ENCODE measurements at regions not wholly inside any gene's neighbourhood (a gene's known extent, or its start where the extent isn't known, plus 50 kb on each side); places are given as distances from the start of the nearest gene placed in this dataset.

DNA sequence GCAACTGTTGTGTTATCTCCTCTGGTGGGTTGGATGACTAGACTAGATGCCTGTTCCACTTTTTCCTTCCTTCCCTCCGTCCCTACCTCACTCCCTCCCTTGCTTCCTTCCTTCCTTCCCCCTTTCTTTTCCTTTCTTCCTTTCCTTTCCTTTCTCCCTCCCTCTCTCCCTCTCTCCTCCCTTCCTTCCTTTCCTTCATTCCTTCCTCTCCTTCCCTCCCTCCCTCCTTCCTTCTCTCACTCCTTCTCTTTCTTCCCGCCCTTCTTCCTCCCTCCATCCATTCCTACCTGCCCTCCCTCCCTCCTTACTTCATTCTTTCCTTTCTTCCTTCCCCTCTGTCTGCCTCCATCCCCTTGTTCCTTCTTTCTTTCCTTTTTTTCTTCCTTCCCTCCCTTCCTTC, 1045.3 kb downstream of the OTOL1 start:
- no peaks in the 10 kb centered on the region for H3K27me3 Mint-ChIP-seq (ENCODE audit: unreplicated experiment)
- no peaks in the 10 kb centered on the region for H3K4me1 Mint-ChIP-seq (ENCODE audit: unreplicated experiment)
- TF ChIP-seq, protein P1, sequence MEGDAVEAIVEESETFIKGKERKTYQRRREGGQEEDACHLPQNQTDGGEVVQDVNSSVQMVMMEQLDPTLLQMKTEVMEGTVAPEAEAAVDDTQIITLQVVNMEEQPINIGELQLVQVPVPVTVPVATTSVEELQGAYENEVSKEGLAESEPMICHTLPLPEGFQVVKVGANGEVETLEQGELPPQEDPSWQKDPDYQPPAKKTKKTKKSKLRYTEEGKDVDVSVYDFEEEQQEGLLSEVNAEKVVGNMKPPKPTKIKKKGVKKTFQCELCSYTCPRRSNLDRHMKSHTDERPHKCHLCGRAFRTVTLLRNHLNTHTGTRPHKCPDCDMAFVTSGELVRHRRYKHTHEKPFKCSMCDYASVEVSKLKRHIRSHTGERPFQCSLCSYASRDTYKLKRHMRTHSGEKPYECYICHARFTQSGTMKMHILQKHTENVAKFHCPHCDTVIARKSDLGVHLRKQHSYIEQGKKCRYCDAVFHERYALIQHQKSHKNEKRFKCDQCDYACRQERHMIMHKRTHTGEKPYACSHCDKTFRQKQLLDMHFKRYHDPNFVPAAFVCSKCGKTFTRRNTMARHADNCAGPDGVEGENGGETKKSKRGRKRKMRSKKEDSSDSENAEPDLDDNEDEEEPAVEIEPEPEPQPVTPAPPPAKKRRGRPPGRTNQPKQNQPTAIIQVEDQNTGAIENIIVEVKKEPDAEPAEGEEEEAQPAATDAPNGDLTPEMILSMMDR (IDR thresholded peaks at IDR 0.05; ENCODE audit: unreplicated experiment) = no peak
- DNase-seq (ENCODE audit: low spot score) = no peak
- no peaks in the 10 kb centered on the region for H3K36me3 Mint-ChIP-seq (ENCODE audit: low read depth, unreplicated experiment)
- no peak overlapping the region for H3K27ac Mint-ChIP-seq (ENCODE audit: unreplicated experiment)
- no peaks in the 10 kb centered on the region for H3K9me3 Mint-ChIP-seq (ENCODE audit: unreplicated experiment)
- no peak overlapping the region for H3K4me3 Mint-ChIP-seq (ENCODE audit: unreplicated experiment)

DNA sequence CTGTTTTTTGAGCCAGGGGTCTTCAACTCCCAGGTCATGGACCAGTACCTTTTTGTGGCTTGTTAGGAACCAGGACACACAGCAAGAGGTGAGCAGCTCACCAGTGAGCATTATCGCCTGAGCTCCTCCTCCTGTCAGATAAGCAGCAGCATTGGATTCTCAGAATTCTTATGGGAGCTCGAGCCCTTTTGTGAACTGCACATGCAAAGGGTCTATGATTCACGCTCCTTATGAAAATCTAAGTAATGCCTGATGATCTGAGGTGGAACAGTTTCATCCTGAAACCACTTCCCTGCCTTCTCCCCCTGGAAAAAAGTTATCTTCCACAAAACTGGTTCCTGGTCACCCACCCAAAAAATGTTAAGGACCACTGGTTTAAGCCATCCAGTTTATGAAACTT, 1047.6 kb downstream of the OTOL1 start:
- H3K27me3 Mint-ChIP-seq (ENCODE audit: unreplicated experiment) = no peaks in the 10 kb centered on the region
- no peaks in the 10 kb centered on the region for H3K36me3 Mint-ChIP-seq (ENCODE audit: low read depth, unreplicated experiment)
- no peaks in the 10 kb centered on the region for H3K4me1 Mint-ChIP-seq (ENCODE audit: unreplicated experiment)
- no peak for DNase-seq (ENCODE audit: low spot score)
- no peak overlapping the region for H3K27ac Mint-ChIP-seq (ENCODE audit: unreplicated experiment)
- TF ChIP-seq, protein P1 (IDR thresholded peaks at IDR 0.05; ENCODE audit: unreplicated experiment) = no peak
- no peak overlapping the region for H3K4me3 Mint-ChIP-seq (ENCODE audit: unreplicated experiment)
- no peaks in the 10 kb centered on the region for H3K9me3 Mint-ChIP-seq (ENCODE audit: unreplicated experiment)

DNA sequence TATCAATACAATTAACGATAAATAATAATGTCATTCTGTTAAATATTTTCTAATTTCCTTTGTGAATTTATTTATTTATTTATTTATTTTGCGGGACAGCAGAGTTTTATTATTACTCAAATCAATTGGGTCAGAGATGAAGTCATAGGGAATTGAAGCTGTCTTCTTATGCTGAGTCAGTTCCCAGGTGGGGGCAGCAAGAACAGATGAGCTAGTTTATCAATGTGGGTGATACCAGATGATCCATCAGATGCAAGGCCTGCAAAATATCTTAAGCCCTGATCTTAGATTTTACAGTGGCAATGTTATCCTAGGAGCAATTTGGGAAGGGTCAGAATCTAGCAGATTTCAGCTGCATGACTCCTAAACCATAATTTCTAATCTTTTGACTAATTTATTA, 1050.3 kb downstream of the OTOL1 start:
- H3K27me3 Mint-ChIP-seq (ENCODE audit: unreplicated experiment) = no peaks in the 10 kb centered on the region
- H3K4me3 Mint-ChIP-seq (ENCODE audit: unreplicated experiment) = no peak overlapping the region
- TF ChIP-seq, protein P1 (IDR thresholded peaks at IDR 0.05; ENCODE audit: unreplicated experiment) = no peak
- no peaks in the 10 kb centered on the region for H3K36me3 Mint-ChIP-seq (ENCODE audit: low read depth, unreplicated experiment)
- H3K27ac Mint-ChIP-seq (ENCODE audit: unreplicated experiment) = no peak overlapping the region
- no peaks in the 10 kb centered on the region for H3K9me3 Mint-ChIP-seq (ENCODE audit: unreplicated experiment)
- DNase-seq (ENCODE audit: low spot score) = no peak
- H3K4me1 Mint-ChIP-seq (ENCODE audit: unreplicated experiment) = no peaks in the 10 kb centered on the region

DNA sequence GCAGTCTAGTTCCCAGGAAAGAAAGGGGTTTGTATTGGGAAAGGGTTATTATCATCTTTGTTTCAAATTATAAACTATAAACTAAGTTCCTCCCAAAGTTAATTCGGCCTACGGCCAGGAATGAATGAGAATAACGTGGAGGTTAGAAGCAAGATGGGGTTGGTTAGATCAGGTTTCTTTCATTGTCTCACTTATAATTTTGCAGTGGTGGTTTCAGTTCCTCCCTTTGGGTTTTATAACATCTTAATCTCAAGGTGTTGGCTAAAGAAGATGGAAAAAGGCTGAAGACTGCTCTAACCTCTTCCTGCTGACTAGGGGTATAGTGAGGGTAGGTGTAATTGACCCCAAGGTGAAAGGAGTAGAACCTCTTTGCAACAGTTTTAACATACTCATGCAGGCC, 1050.7 kb downstream of the OTOL1 start:
- TF ChIP-seq, protein P1 (IDR thresholded peaks at IDR 0.05; ENCODE audit: unreplicated experiment) = no peak
- no peak overlapping the region for H3K4me3 Mint-ChIP-seq (ENCODE audit: unreplicated experiment)
- no peaks in the 10 kb centered on the region for H3K4me1 Mint-ChIP-seq (ENCODE audit: unreplicated experiment)
- H3K27ac Mint-ChIP-seq (ENCODE audit: unreplicated experiment) = no peak overlapping the region
- H3K9me3 Mint-ChIP-seq (ENCODE audit: unreplicated experiment) = no peaks in the 10 kb centered on the region
- H3K27me3 Mint-ChIP-seq (ENCODE audit: unreplicated experiment) = no peaks in the 10 kb centered on the region
- no peak for DNase-seq (ENCODE audit: low spot score)
- H3K36me3 Mint-ChIP-seq (ENCODE audit: low read depth, unreplicated experiment) = no peaks in the 10 kb centered on the region

DNA sequence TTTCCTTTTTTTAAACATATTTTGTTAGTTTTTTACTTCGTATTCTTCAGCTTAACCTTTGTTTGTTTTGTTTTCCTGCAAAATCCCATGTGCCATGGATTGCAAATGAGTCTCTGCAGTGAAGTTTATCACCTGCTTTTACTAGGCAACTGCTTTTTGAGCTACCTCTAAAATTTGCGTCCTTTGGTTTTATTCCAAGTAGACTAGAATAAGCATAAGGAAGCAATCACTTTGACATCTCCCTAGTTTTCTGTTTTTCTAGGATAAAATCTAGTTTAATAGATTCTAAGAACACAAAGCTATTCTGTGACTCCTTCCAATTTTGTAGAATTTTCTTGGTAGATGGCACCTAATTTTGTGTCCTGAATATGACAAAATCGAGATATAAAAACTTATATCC, 1059.2 kb downstream of the OTOL1 start:
- Mint-ChIP-seq H3K4me1 (ENCODE audit: unreplicated experiment) (no peaks in the 10 kb centered on the region), H3K27ac (ENCODE audit: unreplicated experiment) (no peak overlapping the region), H3K27me3 (ENCODE audit: unreplicated experiment) (no peaks in the 10 kb centered on the region), H3K4me3 (ENCODE audit: unreplicated experiment) (no peak overlapping the region), H3K9me3 (ENCODE audit: unreplicated experiment) (no peaks in the 10 kb centered on the region), H3K36me3 (ENCODE audit: low read depth, unreplicated experiment) (no peaks in the 10 kb centered on the region)
- DNase-seq (ENCODE audit: low spot score) = no peak
- TF ChIP-seq, protein P1 (IDR thresholded peaks at IDR 0.05; ENCODE audit: unreplicated experiment) = no peak
